SK-N-SH treated with all-trans-retinoic acid at 6 μM for 48 hours (cell line): ENCODE measurements at regions not wholly inside any gene's neighbourhood (a gene's known extent, or its start where the extent isn't known, plus 50 kb on each side); places are given as distances from the start of the nearest gene placed in this dataset.

Source experiments
- ATAC-seq: fragments of 200-7000 bp; cut with Tn5 transposase; 3 replicates; pipeline ENCODE4 v1.9.1; 2020; ENCODE audit warnings: mild to moderate bottlenecking, moderate library complexity
- ARNTL ChIP-seq: fragments of 450-650 bp; formaldehyde crosslinking; IDR thresholded peaks from 2 replicates; pipeline ENCODE4 v1.5.0; 2020; ENCODE audit warnings: low read depth, mild to moderate bottlenecking, moderate library complexity, borderline replicate concordance
- BACH2 ChIP-seq: fragments of 250-450 bp; sonication (Bioruptor Pico); IDR thresholded peaks from 2 replicates; pipeline ENCODE4 v1.9.0; 2021; ENCODE audit warnings: mild to moderate bottlenecking, borderline replicate concordance
- CSDC2 ChIP-seq: fragments of 250-450 bp; sonication (Bioruptor Pico); IDR thresholded peaks from 2 replicates; pipeline ENCODE4 v1.5.0; 2020; ENCODE audit warnings: mild to moderate bottlenecking, moderate library complexity
- ESRRG ChIP-seq: fragments of 250-450 bp; sonication (Bioruptor Pico); IDR thresholded peaks from 2 replicates; pipeline ENCODE4 v1.6.1; 2021; ENCODE audit warnings: mild to moderate bottlenecking
- GLIS3 ChIP-seq: fragments of 250-450 bp; sonication (Bioruptor Pico); IDR thresholded peaks from 2 replicates; pipeline ENCODE4 v1.5.0; 2020; ENCODE audit warnings: mild to moderate bottlenecking, moderate library complexity
- ISL1 ChIP-seq: fragments of 250-450 bp; sonication (Bioruptor Pico); IDR thresholded peaks from 2 replicates; pipeline ENCODE4 v2.1.2; 2022; ENCODE audit warnings: mild to moderate bottlenecking, moderate library complexity
- OSR1 ChIP-seq: fragments of 250-450 bp; sonication (Bioruptor Pico); IDR thresholded peaks from 2 replicates; pipeline ENCODE4 v1.8.0; 2022; ENCODE audit warnings: moderate library complexity, mild to moderate bottlenecking, inconsistent platforms
- PPARA ChIP-seq: fragments of 250-450 bp; sonication (Bioruptor Pico); IDR thresholded peaks from 2 replicates; pipeline ENCODE4 v1.5.0; 2020; ENCODE audit warnings: mild to moderate bottlenecking, borderline replicate concordance
- RARB ChIP-seq: fragments of 250-450 bp; sonication (Bioruptor Pico); IDR thresholded peaks from 2 replicates; pipeline ENCODE4 v1.8.0; 2021; ENCODE audit warnings: mild to moderate bottlenecking, moderate library complexity
- SNAI2 ChIP-seq: fragments of 250-450 bp; sonication (Bioruptor Pico); IDR thresholded peaks from 2 replicates; pipeline ENCODE4 v1.5.0; 2020; ENCODE audit warnings: mild to moderate bottlenecking, moderate library complexity
- TCF4 ChIP-seq: fragments of 250-450 bp; sonication (Bioruptor Pico); IDR thresholded peaks from 2 replicates; pipeline ENCODE4 v1.8.0; 2021; ENCODE audit warnings: mild to moderate bottlenecking, moderate library complexity, borderline replicate concordance
- TOX ChIP-seq: fragments of 250-450 bp; sonication (Bioruptor Pico); IDR thresholded peaks from 2 replicates; pipeline ENCODE4 v1.8.0; 2021; ENCODE audit warnings: mild to moderate bottlenecking, moderate library complexity, borderline replicate concordance
- ZC3H10 ChIP-seq: fragments of 250-450 bp; sonication (Bioruptor Pico); IDR thresholded peaks from 2 replicates; pipeline ENCODE4 v1.5.1; 2021; ENCODE audit warnings: mild to moderate bottlenecking, moderate library complexity
- ZFP3 ChIP-seq: fragments of 250-450 bp; sonication (Bioruptor Pico); IDR thresholded peaks from 2 replicates; pipeline ENCODE4 v1.5.0; 2020; ENCODE audit warnings: mild to moderate bottlenecking, moderate library complexity
- ZFP30 ChIP-seq: fragments of 450-650 bp; formaldehyde crosslinking; IDR thresholded peaks from 2 replicates; pipeline ENCODE4 v1.5.0; 2022; ENCODE audit warnings: mild to moderate bottlenecking, moderate library complexity
- ZNF565 ChIP-seq: fragments of 450-650 bp; formaldehyde crosslinking; conservative IDR thresholded peaks from 2 replicates; pipeline ENCODE4 v1.5.0; 2020; ENCODE audit warnings: low read depth, mild to moderate bottlenecking, moderate library complexity
- ZNF70 ChIP-seq: fragments of 450-650 bp; formaldehyde crosslinking; IDR thresholded peaks from 2 replicates; pipeline ENCODE4 v1.5.0; 2020; ENCODE audit warnings: mild to moderate bottlenecking, moderate library complexity
- ZNF8 ChIP-seq: fragments of 450-650 bp; formaldehyde crosslinking; IDR thresholded peaks from 2 replicates; pipeline ENCODE4 v1.5.0; 2020; ENCODE audit warnings: mild to moderate bottlenecking, moderate library complexity
- TF ChIP-seq, protein P1 (sequence below): fragments of 250-450 bp; sonication (Bioruptor Pico); IDR thresholded peaks from 2 replicates; pipeline ENCODE4 v1.5.1; 2021; ENCODE audit warnings: mild to moderate bottlenecking, moderate library complexity
- TF ChIP-seq, protein P2 (sequence below): fragments of 250-450 bp; sonication (Bioruptor Pico); IDR thresholded peaks from 2 replicates; pipeline ENCODE4 v1.8.0; 2021; ENCODE audit warnings: low read depth, mild to moderate bottlenecking, moderate library complexity, borderline replicate concordance
- TF ChIP-seq, protein P3 (sequence below): fragments of 250-450 bp; sonication (Bioruptor Pico); IDR thresholded peaks from 2 replicates; pipeline ENCODE4 v1.5.0; 2020; ENCODE audit warnings: mild to moderate bottlenecking, moderate library complexity
- TF ChIP-seq, protein P4 (sequence below): fragments of 250-450 bp; sonication (Bioruptor Pico); IDR thresholded peaks from 2 replicates; pipeline ENCODE4 v1.8.0; 2020; ENCODE audit warnings: mild to moderate bottlenecking, moderate library complexity, borderline replicate concordance
- TF ChIP-seq, protein P5 (sequence below): fragments of 250-450 bp; sonication (Bioruptor Pico); IDR thresholded peaks from 2 replicates; pipeline ENCODE4 v1.5.1; 2020; ENCODE audit warnings: low read depth, mild to moderate bottlenecking, moderate library complexity

DNA sequence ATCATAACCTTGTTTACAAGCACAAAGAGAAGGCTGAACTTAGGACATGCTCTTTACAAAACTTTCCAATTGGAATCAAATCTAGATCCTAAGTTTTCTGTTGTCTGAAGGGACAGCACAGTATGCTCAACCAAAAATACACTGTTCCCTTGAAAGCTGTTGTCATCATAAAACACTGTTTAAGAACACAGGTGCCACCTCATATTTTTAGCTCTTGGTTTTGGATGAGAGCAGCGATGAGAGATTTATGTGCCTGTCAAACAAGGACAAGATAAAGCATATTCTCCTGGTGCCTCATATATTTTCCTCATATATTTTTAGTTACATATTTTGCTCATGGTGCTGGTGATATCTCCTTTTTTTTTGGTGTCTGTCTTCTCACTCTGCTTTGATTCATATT lies 788.4 kb downstream of the AACS start:
- TF ChIP-seq SNAI2 (CRISPR knock-in tag) (no peak), ISL1 (CRISPR knock-in tag) (no peak), OSR1 (CRISPR knock-in tag) (no peak), GLIS3 (CRISPR knock-in tag) (no peak), PPARA (no peak)
- TF ChIP-seq, all 23 proteins: peak for 0
- ATAC-seq, result no peak

DNA sequence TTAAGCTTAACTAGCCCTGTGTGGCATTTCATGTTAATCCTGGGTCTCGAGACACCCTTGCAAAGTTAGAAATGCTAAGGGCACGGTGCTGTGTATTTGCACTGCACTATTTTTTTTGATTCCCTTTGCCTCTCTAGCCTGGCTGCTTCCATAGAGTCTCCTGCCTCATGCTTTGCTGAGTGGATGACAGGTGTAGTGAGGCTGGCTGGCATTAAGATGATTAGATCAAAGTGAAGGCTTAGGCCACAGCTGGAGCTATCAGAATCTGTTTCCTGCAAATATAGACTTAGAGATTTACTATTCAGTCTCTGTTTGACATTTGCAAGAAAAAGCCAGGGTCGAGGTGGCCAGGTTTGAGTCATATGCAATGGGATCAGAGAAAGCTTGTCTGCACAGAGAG lies 791.1 kb downstream of the AACS start:
- TF ChIP-seq GLIS3 (CRISPR knock-in tag) (no peak), ISL1 (CRISPR knock-in tag) (no peak), SNAI2 (CRISPR knock-in tag) (no peak), CSDC2 (CRISPR knock-in tag) (no peak), ZNF8 (CRISPR knock-in tag) (no peak), ZC3H10 (CRISPR knock-in tag) (no peak), OSR1 (CRISPR knock-in tag) (no peak), ZFP3 (CRISPR knock-in tag) (no peak), BACH2 (CRISPR knock-in tag) (no peak), TCF4 (no peak), PPARA (no peak), ZNF565 (CRISPR knock-in tag) (no peak), ARNTL (CRISPR knock-in tag) (no peak), ESRRG (CRISPR knock-in tag) (no peak), ZNF70 (CRISPR knock-in tag) (no peak)
- TF ChIP-seq, protein P1, sequence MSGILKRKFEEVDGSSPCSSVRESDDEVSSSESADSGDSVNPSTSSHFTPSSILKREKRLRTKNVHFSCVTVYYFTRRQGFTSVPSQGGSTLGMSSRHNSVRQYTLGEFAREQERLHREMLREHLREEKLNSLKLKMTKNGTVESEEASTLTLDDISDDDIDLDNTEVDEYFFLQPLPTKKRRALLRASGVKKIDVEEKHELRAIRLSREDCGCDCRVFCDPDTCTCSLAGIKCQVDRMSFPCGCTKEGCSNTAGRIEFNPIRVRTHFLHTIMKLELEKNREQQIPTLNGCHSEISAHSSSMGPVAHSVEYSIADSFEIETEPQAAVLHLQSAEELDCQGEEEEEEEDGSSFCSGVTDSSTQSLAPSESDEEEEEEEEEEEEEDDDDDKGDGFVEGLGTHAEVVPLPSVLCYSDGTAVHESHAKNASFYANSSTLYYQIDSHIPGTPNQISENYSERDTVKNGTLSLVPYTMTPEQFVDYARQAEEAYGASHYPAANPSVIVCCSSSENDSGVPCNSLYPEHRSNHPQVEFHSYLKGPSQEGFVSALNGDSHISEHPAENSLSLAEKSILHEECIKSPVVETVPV (CRISPR knock-in tag), result no peak
- TF ChIP-seq, protein P2, sequence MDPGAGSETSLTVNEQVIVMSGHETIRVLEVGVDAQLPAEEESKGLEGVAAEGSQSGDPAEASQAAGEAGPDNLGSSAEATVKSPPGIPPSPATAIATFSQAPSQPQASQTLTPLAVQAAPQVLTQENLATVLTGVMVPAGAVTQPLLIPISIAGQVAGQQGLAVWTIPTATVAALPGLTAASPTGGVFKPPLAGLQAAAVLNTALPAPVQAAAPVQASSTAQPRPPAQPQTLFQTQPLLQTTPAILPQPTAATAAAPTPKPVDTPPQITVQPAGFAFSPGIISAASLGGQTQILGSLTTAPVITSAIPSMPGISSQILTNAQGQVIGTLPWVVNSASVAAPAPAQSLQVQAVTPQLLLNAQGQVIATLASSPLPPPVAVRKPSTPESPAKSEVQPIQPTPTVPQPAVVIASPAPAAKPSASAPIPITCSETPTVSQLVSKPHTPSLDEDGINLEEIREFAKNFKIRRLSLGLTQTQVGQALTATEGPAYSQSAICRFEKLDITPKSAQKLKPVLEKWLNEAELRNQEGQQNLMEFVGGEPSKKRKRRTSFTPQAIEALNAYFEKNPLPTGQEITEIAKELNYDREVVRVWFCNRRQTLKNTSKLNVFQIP, result no peak
- TF ChIP-seq, protein P3, sequence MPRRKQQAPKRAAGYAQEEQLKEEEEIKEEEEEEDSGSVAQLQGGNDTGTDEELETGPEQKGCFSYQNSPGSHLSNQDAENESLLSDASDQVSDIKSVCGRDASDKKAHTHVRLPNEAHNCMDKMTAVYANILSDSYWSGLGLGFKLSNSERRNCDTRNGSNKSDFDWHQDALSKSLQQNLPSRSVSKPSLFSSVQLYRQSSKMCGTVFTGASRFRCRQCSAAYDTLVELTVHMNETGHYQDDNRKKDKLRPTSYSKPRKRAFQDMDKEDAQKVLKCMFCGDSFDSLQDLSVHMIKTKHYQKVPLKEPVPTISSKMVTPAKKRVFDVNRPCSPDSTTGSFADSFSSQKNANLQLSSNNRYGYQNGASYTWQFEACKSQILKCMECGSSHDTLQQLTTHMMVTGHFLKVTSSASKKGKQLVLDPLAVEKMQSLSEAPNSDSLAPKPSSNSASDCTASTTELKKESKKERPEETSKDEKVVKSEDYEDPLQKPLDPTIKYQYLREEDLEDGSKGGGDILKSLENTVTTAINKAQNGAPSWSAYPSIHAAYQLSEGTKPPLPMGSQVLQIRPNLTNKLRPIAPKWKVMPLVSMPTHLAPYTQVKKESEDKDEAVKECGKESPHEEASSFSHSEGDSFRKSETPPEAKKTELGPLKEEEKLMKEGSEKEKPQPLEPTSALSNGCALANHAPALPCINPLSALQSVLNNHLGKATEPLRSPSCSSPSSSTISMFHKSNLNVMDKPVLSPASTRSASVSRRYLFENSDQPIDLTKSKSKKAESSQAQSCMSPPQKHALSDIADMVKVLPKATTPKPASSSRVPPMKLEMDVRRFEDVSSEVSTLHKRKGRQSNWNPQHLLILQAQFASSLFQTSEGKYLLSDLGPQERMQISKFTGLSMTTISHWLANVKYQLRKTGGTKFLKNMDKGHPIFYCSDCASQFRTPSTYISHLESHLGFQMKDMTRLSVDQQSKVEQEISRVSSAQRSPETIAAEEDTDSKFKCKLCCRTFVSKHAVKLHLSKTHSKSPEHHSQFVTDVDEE (CRISPR knock-in tag), result no peak
- TF ChIP-seq, protein P4, sequence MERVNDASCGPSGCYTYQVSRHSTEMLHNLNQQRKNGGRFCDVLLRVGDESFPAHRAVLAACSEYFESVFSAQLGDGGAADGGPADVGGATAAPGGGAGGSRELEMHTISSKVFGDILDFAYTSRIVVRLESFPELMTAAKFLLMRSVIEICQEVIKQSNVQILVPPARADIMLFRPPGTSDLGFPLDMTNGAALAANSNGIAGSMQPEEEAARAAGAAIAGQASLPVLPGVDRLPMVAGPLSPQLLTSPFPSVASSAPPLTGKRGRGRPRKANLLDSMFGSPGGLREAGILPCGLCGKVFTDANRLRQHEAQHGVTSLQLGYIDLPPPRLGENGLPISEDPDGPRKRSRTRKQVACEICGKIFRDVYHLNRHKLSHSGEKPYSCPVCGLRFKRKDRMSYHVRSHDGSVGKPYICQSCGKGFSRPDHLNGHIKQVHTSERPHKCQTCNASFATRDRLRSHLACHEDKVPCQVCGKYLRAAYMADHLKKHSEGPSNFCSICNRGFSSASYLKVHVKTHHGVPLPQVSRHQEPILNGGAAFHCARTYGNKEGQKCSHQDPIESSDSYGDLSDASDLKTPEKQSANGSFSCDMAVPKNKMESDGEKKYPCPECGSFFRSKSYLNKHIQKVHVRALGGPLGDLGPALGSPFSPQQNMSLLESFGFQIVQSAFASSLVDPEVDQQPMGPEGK, result no peak
- no peak for ATAC-seq

DNA sequence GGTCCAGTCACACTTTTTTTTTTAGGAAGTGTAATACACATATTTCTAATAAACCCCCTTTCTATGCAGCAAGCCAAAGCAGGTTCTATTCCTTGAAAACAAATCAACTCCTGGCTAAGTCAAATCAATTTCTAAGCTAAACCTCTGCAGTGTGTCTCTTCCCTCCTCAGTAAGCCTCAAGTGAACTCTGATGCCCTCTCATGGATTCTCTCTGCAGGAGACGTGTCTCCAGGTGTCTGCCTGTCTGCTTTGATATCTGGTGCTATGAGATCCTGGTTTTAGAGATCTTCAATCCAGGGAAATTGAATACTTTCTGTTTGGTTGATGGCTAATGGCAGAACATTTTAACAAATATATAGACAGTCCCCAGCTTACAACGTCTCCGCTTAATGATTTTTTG lies 791.7 kb downstream of the AACS start:
- ATAC-seq, result no peak
- no peak for TF ChIP-seq ISL1 (CRISPR knock-in tag)
- no peak for TF ChIP-seq CSDC2 (CRISPR knock-in tag)
- no peak for TF ChIP-seq ZFP30
- TF ChIP-seq, protein P5, sequence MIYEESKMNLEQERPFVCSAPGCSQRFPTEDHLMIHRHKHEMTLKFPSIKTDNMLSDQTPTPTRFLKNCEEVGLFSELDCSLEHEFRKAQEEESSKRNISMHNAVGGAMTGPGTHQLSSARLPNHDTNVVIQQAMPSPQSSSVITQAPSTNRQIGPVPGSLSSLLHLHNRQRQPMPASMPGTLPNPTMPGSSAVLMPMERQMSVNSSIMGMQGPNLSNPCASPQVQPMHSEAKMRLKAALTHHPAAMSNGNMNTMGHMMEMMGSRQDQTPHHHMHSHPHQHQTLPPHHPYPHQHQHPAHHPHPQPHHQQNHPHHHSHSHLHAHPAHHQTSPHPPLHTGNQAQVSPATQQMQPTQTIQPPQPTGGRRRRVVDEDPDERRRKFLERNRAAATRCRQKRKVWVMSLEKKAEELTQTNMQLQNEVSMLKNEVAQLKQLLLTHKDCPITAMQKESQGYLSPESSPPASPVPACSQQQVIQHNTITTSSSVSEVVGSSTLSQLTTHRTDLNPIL (CRISPR knock-in tag), result no peak
- TF ChIP-seq TCF4, result no peak
- no peak for TF ChIP-seq ZFP3 (CRISPR knock-in tag)
- TF ChIP-seq, protein P4, result no peak
- no peak for TF ChIP-seq ARNTL (CRISPR knock-in tag)
- TF ChIP-seq, protein P1 (CRISPR knock-in tag), result no peak
- TF ChIP-seq ZNF565 (CRISPR knock-in tag), result no peak
- no peak for TF ChIP-seq RARB (CRISPR knock-in tag)
- TF ChIP-seq ESRRG (CRISPR knock-in tag), result no peak
- no peak for TF ChIP-seq BACH2 (CRISPR knock-in tag)
- no peak for TF ChIP-seq ZNF70 (CRISPR knock-in tag)
- no peak for TF ChIP-seq GLIS3 (CRISPR knock-in tag)
- no peak for TF ChIP-seq ZC3H10 (CRISPR knock-in tag)
- TF ChIP-seq TOX (CRISPR knock-in tag), result no peak
- no peak for TF ChIP-seq PPARA
- TF ChIP-seq, all 23 proteins: peak for 0
